ENCODE measurements at regions not wholly inside any gene's neighbourhood (a gene's known extent, or its start where the extent isn't known, plus 50 kb on each side); places are given as distances from the start of the nearest gene placed in this dataset.
"Not testable (repeated sequence)": the region's sequence is repeated elsewhere in the genome, so short reads cannot be mapped to it uniquely, and the experiment has no call there.

- Histone ChIP-seq H3K36me3 (ENCODE audit: insufficient read depth, low read length, poor library complexity, severe bottlenecking) (no peaks in the 10 kb centered on the region), H3K27me3 (replicated peaks; ENCODE audit: insufficient read depth, low read depth, low read length, poor library complexity) (no peaks in the 10 kb centered on the region), H3K4me1 (ENCODE audit: insufficient read depth, low read length, poor library complexity, severe bottlenecking) (no peaks in the 10 kb centered on the region), H3K9me3 (ENCODE audit: low read depth, low read length, poor library complexity, severe bottlenecking) (peaks cover 19% of the 10 kb centered on the region), H3K27ac (ENCODE audit: low read depth, low read length, poor library complexity, severe bottlenecking) (no peak overlapping the region), H3K4me3 (ENCODE audit: low read depth, low read length, poor library complexity, severe bottlenecking) (no peak overlapping the region)
- intact Hi-C loops (cut with micrococcal nuclease; ENCODE audit: unreplicated experiment) = no loop called here
- BruUV-seq (replicated peaks) = no TSS peak
- TF ChIP-seq EZH2 (IDR thresholded peaks at IDR 0.05; ENCODE audit: borderline replicate concordance, low read depth, low read length, poor library complexity, severe bottlenecking) (no peak), CTCF (conservative IDR thresholded peaks at IDR 0.05; ENCODE audit: low read depth, low read length) (no peak)
- CTCF ChIA-PET = no interaction called here
- POLR2A ChIA-PET (ENCODE audit: low non-redundant PET) = no interaction called here
- no peak for DNase-seq (ENCODE audit: low spot score)
These were observed 198.3 kb downstream of the HTR1B start for GRCh38 chr6:77264970-77265369.

DNA sequence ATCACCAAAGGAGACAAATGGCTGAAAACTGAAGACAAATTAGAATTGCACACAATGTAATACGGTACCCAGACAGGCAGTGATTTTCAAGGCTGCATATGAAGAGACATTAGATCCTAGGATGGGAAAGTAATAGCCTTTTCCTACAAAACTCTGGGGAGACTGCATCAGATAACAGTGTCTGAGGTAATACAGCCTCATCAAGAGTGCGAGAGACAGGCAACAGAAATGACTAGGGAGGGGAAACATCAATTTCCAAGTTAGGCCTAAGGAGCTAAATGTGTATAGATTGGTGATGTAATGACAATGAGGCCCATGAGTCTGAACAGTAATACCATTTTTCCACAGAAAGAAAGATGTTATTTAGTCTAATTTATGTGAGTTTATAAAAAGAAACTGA lies 200.3 kb downstream of the HTR1B start:
- no peak overlapping the region for H3K4me3 ChIP-seq (ENCODE audit: low read depth, low read length, poor library complexity, severe bottlenecking)
- ChIA-PET CTCF (no interaction called here), POLR2A (ENCODE audit: low non-redundant PET) (no interaction called here)
- no TSS peak for BruUV-seq (replicated peaks)
- no peaks in the 10 kb centered on the region for H3K27me3 ChIP-seq (replicated peaks; ENCODE audit: insufficient read depth, low read depth, low read length, poor library complexity)
- no peaks in the 10 kb centered on the region for H3K4me1 ChIP-seq (ENCODE audit: insufficient read depth, low read length, poor library complexity, severe bottlenecking)
- TF ChIP-seq EZH2 (IDR thresholded peaks at IDR 0.05; ENCODE audit: borderline replicate concordance, low read depth, low read length, poor library complexity, severe bottlenecking) = no peak
- no peak for TF ChIP-seq CTCF (conservative IDR thresholded peaks at IDR 0.05; ENCODE audit: low read depth, low read length)
- H3K27ac ChIP-seq (ENCODE audit: low read depth, low read length, poor library complexity, severe bottlenecking) = no peak overlapping the region
- no peak for DNase-seq (ENCODE audit: low spot score)
- H3K9me3 ChIP-seq (ENCODE audit: low read depth, low read length, poor library complexity, severe bottlenecking) = peaks cover 13% of the 10 kb centered on the region
- no peaks in the 10 kb centered on the region for H3K36me3 ChIP-seq (ENCODE audit: insufficient read depth, low read length, poor library complexity, severe bottlenecking)
- intact Hi-C loops (cut with micrococcal nuclease; ENCODE audit: unreplicated experiment) = no loop called here

DNA sequence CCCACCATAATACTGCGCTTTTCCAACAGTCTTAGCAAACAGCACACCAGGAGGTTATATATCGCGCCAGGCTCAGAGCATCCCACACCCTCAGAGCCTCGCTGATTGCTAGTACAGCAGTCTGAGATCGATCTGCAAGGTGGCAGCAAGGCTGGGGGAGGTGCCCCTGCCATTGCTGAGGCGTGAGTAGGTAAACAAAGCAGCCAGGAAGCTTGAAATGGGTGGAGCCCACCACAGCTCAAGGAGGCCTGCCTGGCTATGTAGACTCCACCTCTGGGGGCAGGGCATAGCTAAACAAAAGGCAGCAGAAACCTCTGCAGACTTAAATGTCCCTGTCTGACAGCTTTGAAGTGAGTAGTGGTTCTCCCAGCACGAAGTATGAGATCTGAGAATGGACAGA lies 211.5 kb downstream of the HTR1B start:
- H3K4me1 ChIP-seq (ENCODE audit: insufficient read depth, low read length, poor library complexity, severe bottlenecking); intact Hi-C loops (cut with micrococcal nuclease; ENCODE audit: unreplicated experiment); H3K27me3 ChIP-seq (replicated peaks; ENCODE audit: insufficient read depth, low read depth, low read length, poor library complexity); H3K36me3 ChIP-seq (ENCODE audit: insufficient read depth, low read length, poor library complexity, severe bottlenecking); CTCF ChIA-PET; DNase-seq (ENCODE audit: low spot score); H3K4me3 ChIP-seq (ENCODE audit: low read depth, low read length, poor library complexity, severe bottlenecking); H3K27ac ChIP-seq (ENCODE audit: low read depth, low read length, poor library complexity, severe bottlenecking); H3K9me3 ChIP-seq (ENCODE audit: low read depth, low read length, poor library complexity, severe bottlenecking); POLR2A ChIA-PET (ENCODE audit: low non-redundant PET); BruUV-seq (replicated peaks): not testable (repeated sequence)

- H3K4me1 ChIP-seq (ENCODE audit: insufficient read depth, low read length, poor library complexity, severe bottlenecking) = no peaks in the 10 kb centered on the region
- intact Hi-C loops (cut with micrococcal nuclease; ENCODE audit: unreplicated experiment) = no loop called here
- no peak for TF ChIP-seq CTCF (conservative IDR thresholded peaks at IDR 0.05; ENCODE audit: low read depth, low read length)
- no peak for TF ChIP-seq EZH2 (IDR thresholded peaks at IDR 0.05; ENCODE audit: borderline replicate concordance, low read depth, low read length, poor library complexity, severe bottlenecking)
- H3K27me3 ChIP-seq (replicated peaks; ENCODE audit: insufficient read depth, low read depth, low read length, poor library complexity) = no peaks in the 10 kb centered on the region
- no peaks in the 10 kb centered on the region for H3K36me3 ChIP-seq (ENCODE audit: insufficient read depth, low read length, poor library complexity, severe bottlenecking)
- POLR2A ChIA-PET (ENCODE audit: low non-redundant PET) = no interaction called here
- no peak overlapping the region for H3K27ac ChIP-seq (ENCODE audit: low read depth, low read length, poor library complexity, severe bottlenecking)
- no TSS peak for BruUV-seq (replicated peaks)
- H3K4me3 ChIP-seq (ENCODE audit: low read depth, low read length, poor library complexity, severe bottlenecking) = no peak overlapping the region
- no peak for DNase-seq (ENCODE audit: low spot score)
- H3K9me3 ChIP-seq (ENCODE audit: low read depth, low read length, poor library complexity, severe bottlenecking) = peaks cover 6% of the 10 kb centered on the region
- CTCF ChIA-PET = no interaction called here
These were observed 213.7 kb downstream of the HTR1B start for GRCh38 chr6:77249560-77249959.

Measured in A673 (cell line).